PC-3 (cell line): ENCODE measurements at regions not wholly inside any gene's neighbourhood (a gene's known extent, or its start where the extent isn't known, plus 50 kb on each side); places are given as distances from the start of the nearest gene placed in this dataset.

Experiments used
- CTCF ChIP-seq: fragments of 300-600 bp; sonication (generic); conservative IDR thresholded peaks from 2 replicates; pipeline ENCODE4 v1.5.1; 2017; ENCODE audit warnings: antibody characterized with exemption, low read depth, mild to moderate bottlenecking, low read length
- EZH2phosphoT487 ChIP-seq: fragments of 300-600 bp; sonication (generic); IDR thresholded peaks from 2 replicates; pipeline ENCODE4 v1.6.1; 2018; ENCODE audit warnings: mild to moderate bottlenecking, antibody characterized with exemption, low read length, borderline replicate concordance

DNA sequence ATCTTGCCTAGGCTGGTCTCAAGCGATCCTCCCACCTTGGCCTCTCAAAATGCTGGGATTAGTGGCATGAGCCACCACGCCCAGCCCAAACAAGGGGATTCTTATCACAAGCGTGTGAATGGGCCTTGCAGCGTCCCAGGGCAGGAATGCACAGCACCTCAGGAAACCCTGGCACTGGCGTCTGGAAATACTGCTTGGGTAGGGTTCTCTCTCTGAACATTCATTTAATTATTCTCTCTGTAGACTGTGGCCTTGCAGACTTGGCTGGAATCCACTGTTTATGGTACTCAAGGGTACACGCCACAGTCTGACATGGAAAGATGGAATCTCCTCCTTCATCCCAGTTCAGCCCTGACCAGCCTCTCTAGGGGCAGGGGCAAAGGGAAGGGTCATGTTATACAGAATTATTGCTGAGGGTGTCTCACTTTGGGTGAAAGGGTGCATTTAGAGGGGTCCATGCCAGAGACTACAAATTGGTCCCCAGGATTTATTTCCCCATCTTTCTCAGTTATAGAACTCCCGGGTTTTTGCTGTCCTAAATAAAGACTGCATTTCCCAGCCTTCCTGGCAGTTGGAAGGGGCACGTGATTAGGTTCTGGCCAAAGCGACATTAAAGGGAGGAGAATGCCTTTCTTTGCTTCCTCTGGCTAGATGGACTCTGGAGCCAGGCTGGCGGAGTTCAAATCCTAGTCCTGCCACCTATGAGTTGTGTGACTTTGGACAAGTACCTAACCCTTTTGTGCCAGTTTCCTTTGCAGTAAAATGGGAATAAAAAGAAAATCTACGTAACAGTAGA lies 147.2 kb upstream of the HAAO start:
- TF ChIP-seq CTCF (no peak), EZH2phosphoT487 (no peak)
